ENCODE measurements at regions not wholly inside any gene's neighbourhood (a gene's known extent, or its start where the extent isn't known, plus 50 kb on each side); places are given as distances from the start of the nearest gene placed in this dataset.

DNA sequence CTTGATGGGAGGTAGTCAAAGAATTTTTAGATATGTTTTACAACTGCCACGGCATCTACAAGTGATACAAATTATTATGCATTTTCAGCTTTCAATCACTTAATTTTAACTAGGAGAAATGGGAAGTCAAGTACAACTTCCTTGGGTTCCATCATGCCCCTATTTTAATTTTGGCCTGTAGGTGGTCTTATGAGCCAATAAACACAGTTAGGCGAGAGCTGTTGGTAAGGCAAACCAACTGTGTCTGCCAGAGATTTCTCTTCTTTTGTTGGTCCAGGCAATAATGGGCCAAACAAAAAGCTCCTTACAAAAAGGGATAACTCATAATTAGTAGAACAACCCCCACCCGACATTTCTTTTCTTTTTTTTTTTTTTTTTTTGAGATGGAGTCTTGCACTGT is 63.3 kb upstream of the ARX start:
- no peak for DNase-seq (ENCODE audit: low spot score)
- Mint-ChIP-seq H3K27ac (ENCODE audit: unreplicated experiment) (no peak overlapping the region), H3K4me3 (ENCODE audit: unreplicated experiment) (no peak overlapping the region), H3K9me3 (ENCODE audit: unreplicated experiment) (no peaks in the 10 kb centered on the region), H3K36me3 (ENCODE audit: low read depth, unreplicated experiment) (no peaks in the 10 kb centered on the region), H3K4me1 (ENCODE audit: unreplicated experiment) (no peaks in the 10 kb centered on the region), H3K27me3 (ENCODE audit: unreplicated experiment) (no peaks in the 10 kb centered on the region)
- TF ChIP-seq, protein P1, sequence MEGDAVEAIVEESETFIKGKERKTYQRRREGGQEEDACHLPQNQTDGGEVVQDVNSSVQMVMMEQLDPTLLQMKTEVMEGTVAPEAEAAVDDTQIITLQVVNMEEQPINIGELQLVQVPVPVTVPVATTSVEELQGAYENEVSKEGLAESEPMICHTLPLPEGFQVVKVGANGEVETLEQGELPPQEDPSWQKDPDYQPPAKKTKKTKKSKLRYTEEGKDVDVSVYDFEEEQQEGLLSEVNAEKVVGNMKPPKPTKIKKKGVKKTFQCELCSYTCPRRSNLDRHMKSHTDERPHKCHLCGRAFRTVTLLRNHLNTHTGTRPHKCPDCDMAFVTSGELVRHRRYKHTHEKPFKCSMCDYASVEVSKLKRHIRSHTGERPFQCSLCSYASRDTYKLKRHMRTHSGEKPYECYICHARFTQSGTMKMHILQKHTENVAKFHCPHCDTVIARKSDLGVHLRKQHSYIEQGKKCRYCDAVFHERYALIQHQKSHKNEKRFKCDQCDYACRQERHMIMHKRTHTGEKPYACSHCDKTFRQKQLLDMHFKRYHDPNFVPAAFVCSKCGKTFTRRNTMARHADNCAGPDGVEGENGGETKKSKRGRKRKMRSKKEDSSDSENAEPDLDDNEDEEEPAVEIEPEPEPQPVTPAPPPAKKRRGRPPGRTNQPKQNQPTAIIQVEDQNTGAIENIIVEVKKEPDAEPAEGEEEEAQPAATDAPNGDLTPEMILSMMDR (IDR thresholded peaks at IDR 0.05; ENCODE audit: unreplicated experiment): no peak

GRCh38 chrX:25076941-25077500 is 61.3 kb upstream of the ARX start:
- TF ChIP-seq, protein P1 (IDR thresholded peaks at IDR 0.05; ENCODE audit: unreplicated experiment): no peak
- Mint-ChIP-seq H3K27ac (ENCODE audit: unreplicated experiment) (no peak overlapping the region), H3K27me3 (ENCODE audit: unreplicated experiment) (no peaks in the 10 kb centered on the region), H3K9me3 (ENCODE audit: unreplicated experiment) (no peaks in the 10 kb centered on the region), H3K36me3 (ENCODE audit: low read depth, unreplicated experiment) (no peaks in the 10 kb centered on the region), H3K4me3 (ENCODE audit: unreplicated experiment) (no peak overlapping the region), H3K4me1 (ENCODE audit: unreplicated experiment) (peaks cover 3% of the 10 kb centered on the region)
- DNase-seq (ENCODE audit: low spot score): no peak

GRCh38 chrX:25072247-25072646 is 56.5 kb upstream of the ARX start:
- H3K9me3 Mint-ChIP-seq (ENCODE audit: unreplicated experiment): no peaks in the 10 kb centered on the region
- H3K4me1 Mint-ChIP-seq (ENCODE audit: unreplicated experiment): peaks cover 3% of the 10 kb centered on the region
- H3K4me3 Mint-ChIP-seq (ENCODE audit: unreplicated experiment): no peak overlapping the region
- no peak for DNase-seq (ENCODE audit: low spot score)
- TF ChIP-seq, protein P1 (IDR thresholded peaks at IDR 0.05; ENCODE audit: unreplicated experiment): no peak
- no peaks in the 10 kb centered on the region for H3K27me3 Mint-ChIP-seq (ENCODE audit: unreplicated experiment)
- no peak overlapping the region for H3K27ac Mint-ChIP-seq (ENCODE audit: unreplicated experiment)
- no peaks in the 10 kb centered on the region for H3K36me3 Mint-ChIP-seq (ENCODE audit: low read depth, unreplicated experiment)

DNA sequence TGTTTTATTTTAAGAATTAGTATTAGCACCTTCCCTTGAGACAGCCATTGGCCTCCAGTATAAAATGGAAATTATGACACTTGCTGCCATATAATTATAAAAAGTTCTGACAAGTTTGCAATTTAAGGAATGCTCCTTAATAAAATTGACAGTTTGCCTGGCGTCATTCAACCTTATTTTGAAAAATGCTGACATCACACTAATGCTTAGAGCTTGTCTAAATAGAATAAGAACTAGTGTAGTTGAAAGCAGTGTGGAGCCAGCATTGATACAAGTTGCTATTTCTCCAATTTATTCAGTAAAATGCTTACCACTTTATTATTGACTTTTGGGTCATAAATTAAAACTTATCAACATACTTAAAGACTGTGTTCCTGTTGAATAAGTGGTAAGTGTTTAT is 54.3 kb upstream of the ARX start:
- no peak overlapping the region for H3K4me3 Mint-ChIP-seq (ENCODE audit: unreplicated experiment)
- no peaks in the 10 kb centered on the region for H3K27me3 Mint-ChIP-seq (ENCODE audit: unreplicated experiment)
- no peak for DNase-seq (ENCODE audit: low spot score)
- H3K4me1 Mint-ChIP-seq (ENCODE audit: unreplicated experiment): peaks cover 3% of the 10 kb centered on the region
- no peak overlapping the region for H3K27ac Mint-ChIP-seq (ENCODE audit: unreplicated experiment)
- TF ChIP-seq, protein P1 (IDR thresholded peaks at IDR 0.05; ENCODE audit: unreplicated experiment): no peak
- no peaks in the 10 kb centered on the region for H3K36me3 Mint-ChIP-seq (ENCODE audit: low read depth, unreplicated experiment)
- no peaks in the 10 kb centered on the region for H3K9me3 Mint-ChIP-seq (ENCODE audit: unreplicated experiment)

- Mint-ChIP-seq H3K36me3 (ENCODE audit: low read depth, unreplicated experiment) (no peaks in the 10 kb centered on the region), H3K27ac (ENCODE audit: unreplicated experiment) (no peak overlapping the region), H3K4me1 (ENCODE audit: unreplicated experiment) (peaks cover 3% of the 10 kb centered on the region), H3K9me3 (ENCODE audit: unreplicated experiment) (no peaks in the 10 kb centered on the region), H3K4me3 (ENCODE audit: unreplicated experiment) (no peak overlapping the region), H3K27me3 (ENCODE audit: unreplicated experiment) (no peaks in the 10 kb centered on the region)
- no peak for DNase-seq (ENCODE audit: low spot score)
- TF ChIP-seq, protein P1 (IDR thresholded peaks at IDR 0.05; ENCODE audit: unreplicated experiment): no peak
Measured at GRCh38 chrX:25069209-25069608, 53.4 kb upstream of the ARX start.

Measured in endothelial cell (in vitro differentiated cells).